GM19043 (cell line): ENCODE measurements at regions not wholly inside any gene's neighbourhood (a gene's known extent, or its start where the extent isn't known, plus 50 kb on each side); places are given as distances from the start of the nearest gene placed in this dataset.

Experiments used
- ATAC-seq: cut with Tn5 transposase; IDR thresholded peaks from one replicate; pipeline ENCODE4 v1.9.1; 2021; ENCODE audit warnings: low read depth; ENCODE audit not compliant: unreplicated experiment

DNA sequence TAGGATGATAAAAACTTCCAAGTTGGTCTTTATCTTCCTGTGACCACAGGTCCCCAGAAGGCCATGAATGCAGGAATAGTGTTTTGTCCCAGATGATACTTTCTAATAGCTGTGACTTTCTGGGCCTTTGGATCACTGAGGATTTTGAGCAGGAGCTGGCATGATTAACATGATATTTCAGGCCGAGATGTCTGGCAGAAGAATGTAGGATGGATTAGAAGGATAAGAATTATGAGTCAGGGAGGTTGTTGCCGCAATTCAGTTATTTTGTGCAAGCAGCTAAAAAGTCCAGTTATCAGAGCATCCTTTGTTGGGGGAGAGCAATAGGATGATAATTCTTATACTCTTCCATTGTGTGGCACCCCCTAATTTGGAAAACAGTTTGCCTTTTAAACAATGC, 189.7 kb downstream of the PSAT1 start:
- no peak for ATAC-seq

DNA sequence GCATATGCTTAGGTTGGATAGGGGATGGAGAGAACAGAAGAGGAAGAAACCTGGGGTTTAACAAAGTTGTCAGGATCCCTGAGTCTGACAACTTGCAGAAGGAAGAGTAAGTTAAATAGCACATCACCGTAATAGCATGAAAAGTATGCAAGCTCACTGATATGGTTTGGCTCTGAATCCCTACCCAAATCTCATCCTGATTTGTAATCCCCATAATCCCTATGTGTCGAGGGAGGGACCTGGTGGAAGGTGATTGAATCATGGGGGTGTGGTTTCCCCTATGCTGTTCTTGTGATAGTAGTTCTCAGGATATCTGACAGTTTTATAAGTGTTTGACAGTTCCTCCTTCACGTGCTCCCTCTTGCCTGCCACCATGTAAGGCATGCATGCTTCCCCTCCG, 193.3 kb downstream of the PSAT1 start:
- ATAC-seq, result no peak

DNA sequence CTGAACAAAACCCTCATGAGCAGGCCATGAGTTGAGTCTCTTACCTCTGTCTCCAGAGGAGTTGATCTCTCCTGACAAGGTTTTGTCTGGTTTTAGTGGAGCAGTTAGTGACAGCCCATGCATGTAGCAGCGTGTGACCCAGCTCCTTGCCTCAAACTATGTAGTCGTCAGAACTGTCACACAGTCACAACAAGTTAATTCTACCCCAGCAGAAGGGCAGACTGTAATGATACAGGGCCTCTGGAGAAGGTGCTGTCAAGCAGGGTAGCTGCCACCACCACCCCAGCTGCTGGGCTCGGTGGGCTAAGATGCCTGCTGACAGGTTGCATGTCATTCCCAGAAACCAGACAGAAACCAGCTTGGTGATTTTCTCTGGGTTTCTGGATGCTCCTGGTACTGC, 194.5 kb downstream of the PSAT1 start:
- no peak for ATAC-seq

DNA sequence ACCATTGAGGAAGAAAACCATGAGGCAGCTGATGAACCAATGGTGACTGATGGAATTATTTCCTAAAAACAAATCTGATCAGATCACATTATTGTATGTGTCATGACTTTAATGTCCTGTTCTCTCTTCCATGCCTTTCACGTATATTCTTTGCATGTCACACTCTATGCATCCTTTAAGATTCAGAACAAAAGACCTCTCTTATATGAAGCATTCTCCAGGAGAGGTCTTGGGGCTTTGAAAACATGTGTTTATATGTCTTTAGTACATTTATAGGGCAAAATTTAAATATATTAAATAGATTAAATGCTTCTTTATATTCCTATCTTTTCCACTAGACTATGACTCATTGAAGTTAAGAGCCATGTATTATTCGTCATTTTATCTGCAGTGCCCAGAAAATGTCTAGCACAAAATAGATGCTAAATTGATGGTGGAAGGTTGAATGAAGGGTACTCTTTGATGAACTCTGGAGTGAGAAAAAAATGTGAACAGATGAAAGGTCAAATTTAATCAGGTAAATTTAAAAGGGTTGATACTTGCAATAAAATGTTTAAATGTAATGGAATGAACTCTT, 196.3 kb downstream of the PSAT1 start:
- no peak for ATAC-seq

DNA sequence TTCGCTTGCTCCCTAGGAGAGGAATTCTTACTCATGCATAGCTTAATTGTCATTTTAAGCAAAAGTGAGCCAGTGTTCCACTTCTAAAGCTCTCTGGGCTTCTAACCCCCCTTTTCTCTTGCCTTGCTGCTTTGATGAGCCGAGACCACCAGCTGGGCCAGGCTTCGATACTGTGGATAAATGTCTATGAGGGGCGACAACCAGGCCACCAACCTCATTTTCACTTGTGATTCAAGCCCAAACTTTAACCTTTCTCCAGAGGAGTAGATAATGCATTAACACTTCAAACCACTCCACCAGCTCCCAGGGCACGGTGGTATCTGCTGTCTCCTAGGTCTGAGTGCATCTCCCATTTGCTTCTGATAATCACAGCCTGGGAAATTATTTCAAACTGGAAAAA, 205.6 kb downstream of the PSAT1 start:
- no peak for ATAC-seq

DNA sequence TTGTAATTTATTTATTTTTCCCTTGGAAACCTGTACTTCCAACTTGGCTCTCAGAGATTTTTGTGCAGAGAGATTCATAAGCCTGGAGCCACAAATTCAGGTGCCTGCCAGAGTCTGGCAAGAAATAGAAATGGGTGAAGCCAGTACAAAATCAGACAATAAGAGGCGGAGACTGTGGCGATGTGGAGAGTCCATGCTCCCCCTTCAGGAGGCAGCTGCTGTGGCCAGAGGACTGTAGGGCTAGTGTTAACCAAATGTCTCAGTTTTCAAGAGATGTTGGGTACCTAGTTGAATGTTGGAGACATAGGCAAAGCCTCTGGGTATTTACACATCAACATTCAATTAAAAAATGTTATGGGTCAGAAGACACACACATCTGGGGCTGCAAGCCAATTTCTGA, 208.6 kb downstream of the PSAT1 start:
- ATAC-seq, result no peak

DNA sequence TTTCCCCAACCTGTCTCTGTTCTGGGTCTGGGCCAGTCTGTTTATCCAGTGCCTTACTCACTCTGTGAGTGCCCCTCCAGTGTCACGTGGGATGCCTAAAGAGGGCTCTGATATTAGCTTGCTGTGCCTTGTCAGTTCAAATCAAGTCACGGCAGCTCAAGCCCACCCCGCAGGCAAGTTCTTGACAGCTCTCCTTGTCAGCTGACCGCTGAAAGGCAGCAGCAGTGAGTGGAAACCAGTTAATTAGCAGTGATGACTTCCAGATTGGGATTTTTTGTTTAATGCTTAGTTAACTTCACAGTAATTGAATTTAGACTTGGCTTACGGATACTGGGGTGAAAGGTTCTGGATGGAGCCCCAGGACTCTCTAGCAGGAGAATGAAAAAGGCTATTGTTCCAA, 210.1 kb downstream of the PSAT1 start:
- ATAC-seq, result no peak

DNA sequence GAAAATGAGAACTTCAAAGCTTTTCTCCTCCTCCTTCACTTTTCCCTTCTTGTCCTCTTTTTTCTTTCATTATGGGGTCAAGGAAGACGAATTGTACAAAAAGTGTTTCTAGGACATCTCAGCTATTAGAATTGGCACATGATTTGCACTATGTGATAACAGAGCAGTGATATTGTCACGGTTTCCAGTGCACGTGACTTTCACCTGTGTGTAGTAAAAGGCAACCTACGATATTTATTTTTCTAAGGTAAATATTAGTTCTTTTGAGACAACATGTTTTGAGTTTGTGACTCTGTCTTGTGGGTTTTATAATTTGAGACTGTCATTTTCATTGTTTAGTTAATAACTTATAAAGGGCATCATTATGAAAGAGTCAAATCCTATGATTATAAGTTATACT, 213.1 kb downstream of the PSAT1 start:
- ATAC-seq, result no peak

DNA sequence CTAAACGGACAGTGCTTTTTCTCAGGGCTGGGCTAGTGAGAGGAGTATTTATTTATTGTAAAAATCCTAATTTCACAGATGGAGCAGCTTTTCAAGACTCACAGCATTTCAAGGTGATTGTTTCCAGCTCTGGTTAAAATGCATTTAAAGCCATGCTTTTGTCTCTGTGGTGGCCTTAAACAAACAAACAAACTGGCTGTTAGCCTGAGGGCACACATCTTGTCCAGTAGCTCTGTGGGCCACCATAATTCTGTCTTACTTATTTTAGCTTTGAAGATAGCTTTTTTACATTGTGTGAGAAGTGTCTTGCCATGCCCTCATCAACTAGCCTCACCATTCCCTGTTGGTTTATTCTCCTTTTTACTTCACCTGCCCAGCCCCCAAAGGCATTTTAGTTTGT, 218.2 kb downstream of the PSAT1 start:
- ATAC-seq, result no peak

DNA sequence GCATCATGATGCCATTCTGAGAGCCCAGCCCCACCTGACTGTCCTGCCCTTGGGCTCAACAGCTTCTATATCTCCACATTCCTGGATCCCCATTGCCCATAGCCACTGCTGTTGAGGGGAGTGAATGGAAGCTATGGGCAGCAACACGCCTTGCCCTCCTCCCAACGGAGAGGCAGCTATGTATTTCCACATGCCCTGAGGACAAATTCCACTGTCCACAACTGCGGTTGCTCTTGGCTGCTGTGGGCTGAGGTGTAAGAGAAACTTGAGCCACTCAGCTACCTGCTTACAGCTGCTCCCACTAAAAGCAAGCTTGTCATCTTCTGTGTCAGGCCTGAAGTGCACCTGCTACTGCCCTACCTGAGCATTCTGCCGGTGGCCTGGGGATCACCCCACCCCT, 222.9 kb downstream of the PSAT1 start:
- ATAC-seq, result no peak

DNA sequence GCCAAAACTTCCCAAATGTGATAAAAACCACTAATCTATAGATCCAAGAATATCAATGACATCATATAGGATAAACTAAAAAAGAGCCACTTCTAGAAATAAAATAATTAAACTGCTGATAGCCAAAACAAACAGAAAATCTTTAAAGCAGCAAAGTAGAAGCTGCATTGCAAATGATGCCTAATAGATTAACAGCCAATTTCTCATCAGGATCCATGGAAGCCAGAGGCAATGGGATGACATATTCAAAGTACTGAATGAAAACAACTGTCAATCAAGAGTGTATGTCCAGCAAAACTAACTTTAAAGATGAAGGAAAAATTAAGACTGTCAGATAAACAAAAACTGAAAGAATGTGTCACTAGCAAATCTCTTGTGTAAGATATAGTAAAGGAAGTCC, 224.8 kb downstream of the PSAT1 start:
- ATAC-seq, result no peak

DNA sequence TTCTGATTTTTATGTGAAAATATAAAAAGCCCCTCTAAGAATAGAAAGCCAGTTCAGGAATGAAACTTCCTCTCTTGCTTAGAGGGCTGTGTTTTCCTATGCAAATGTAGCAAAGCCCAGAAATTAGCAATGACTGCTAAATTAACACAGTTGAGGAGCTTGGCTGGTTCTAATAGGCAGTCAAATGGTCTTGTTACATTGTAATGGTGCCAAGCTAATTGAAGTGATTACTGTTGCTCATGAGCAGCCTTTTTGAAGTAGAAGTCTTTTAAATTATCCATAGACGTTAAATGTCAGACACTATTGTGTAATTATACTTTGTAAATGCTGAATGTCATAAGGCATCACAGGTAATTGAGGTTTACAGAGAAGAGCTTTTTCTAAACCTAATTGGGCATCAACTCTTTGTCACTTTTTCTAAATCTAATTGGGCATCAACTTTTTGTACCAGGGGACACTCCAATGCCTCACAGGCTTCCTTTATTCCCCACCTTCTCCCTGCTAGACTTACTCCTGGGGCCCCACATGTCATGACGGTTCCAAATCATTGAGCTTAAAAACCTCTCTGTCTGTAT, 229.1 kb downstream of the PSAT1 start:
- ATAC-seq, result no peak

DNA sequence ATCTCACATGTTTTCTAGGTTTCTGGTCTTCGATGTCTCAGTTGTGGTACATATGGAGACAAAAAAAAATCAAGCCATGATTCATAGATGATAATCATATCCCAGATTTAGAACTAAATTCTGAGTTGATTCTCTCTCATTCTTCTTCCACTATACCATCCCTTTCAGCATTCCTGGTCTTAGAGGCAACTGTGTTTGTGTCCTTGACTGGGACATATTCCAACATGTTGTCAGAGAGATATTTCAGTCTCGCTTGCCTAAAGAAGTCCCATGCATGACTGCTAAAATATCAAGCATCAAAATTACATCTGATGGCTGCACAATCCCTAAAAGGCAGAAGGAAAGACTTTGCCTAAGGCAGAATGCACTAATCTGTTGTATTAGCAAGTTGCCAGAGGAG, 236.6 kb downstream of the PSAT1 start:
- ATAC-seq, result no peak

DNA sequence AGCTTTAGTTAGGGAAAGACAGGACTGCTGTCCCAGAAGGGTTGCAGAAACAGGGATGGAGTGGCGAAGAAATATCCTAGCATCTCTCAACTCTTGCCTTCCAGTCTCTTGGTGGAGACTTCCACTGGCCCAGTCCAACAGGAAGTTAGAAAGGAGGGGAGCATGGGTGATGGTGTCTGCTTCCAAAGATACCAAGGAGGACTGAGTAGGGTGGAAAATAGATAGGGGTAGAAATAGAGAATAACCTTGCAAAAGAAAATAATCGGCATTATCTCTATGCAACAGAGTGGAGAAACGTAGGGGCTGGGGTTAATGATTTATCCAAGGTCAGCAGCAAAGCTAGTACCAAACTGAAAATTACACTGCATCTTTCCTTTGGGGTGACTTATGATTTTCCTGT, 242.3 kb downstream of the PSAT1 start:
- ATAC-seq, result no peak

DNA sequence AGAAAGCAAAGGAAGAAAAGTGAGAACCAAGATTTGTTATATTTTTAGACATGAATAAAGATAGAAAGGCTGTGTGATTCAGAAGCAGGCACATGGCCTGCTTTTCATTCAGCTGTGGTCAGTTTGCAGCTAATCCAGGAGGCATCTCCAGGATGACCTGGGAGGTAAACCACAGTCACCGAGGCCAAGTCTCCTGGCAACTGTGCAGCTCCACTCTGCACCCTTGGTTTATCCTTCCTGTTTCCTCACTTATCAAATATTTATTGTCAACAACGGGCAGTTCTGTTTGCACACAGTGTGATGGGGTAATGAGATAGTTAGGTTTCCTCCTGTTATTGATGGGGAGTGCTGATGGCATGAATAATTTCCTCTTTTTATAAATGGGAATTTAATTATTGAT, 243.0 kb downstream of the PSAT1 start:
- no peak for ATAC-seq

DNA sequence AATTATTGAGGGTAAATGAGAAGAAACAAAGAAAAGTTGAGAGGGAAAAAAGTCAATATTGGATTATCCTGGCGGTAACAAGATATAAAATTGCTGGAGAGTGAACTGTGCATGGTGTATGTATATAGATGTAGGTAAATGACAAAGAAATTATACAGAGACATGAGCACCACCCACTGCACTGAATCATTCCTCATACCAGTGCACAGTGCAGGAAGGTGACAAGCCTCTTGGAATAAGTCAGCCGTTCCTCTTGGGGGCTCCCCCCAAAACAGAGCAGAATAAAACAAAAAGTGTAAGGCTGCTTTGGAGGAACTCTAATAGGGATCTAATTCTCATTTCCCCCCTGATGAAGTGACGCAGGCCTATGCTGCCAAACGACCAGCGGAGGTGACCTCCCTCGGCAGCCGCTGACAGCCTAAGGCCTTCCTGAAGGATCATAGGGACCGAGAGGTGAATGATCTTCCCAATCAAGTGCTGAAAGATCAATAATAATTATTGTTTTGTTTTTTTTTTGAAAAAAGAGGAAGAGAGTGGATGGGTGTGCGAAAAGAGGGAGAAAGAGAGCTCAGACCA, 245.0 kb downstream of the PSAT1 start:
- ATAC-seq, result no peak

DNA sequence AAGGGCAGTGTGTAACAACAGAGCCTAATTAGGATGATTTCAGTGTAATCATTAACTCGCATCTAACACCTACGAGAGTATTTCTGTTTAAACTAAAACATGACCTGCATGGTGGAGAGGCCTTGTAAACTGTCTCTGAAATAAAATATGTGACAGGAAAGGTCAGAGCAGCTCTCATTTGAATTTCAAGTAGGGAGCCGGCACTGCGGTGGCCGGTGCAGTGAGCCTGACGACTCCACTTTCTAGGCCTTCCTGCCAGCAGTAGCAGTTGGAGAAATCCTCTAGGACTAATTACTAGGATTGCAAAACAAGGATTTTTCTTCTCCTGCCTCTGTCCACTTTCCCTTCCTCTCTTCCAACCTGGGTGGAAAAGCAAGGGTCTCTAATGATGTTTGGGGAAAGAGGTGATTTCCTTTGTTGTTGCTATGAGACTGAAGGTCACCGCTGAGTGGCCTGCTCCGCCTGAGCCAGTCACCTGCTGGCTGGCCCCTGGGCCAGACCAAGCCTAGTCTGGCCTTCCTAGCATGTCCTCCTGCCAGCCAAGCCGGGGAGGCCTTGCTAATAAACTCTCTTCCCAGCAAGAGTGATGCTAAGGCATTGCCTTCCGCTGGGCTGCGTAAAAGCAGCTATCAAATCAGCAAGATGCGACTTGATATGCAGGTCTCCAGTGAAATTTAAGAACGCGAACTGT, 245.7 kb downstream of the PSAT1 start:
- ATAC-seq, result no peak

DNA sequence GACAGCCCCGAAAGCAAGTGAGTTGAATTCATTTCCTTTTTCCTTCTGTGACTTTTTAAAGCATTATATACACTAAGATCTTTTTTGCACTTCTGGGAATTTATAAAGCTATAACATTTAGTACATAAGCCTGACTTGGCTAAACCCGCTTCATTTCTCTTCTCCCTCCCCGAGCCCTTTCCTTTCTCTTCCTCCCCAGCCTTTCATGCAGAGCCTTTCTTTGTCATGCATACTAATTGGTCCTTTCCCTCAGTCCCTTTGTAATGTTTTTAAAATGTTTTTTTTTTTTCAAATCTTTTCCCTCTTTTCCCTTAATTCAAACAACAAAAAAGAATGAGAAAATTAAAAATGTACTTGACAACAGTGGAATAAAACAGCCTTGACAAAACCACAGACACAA, 246.4 kb downstream of the PSAT1 start:
- no peak for ATAC-seq

DNA sequence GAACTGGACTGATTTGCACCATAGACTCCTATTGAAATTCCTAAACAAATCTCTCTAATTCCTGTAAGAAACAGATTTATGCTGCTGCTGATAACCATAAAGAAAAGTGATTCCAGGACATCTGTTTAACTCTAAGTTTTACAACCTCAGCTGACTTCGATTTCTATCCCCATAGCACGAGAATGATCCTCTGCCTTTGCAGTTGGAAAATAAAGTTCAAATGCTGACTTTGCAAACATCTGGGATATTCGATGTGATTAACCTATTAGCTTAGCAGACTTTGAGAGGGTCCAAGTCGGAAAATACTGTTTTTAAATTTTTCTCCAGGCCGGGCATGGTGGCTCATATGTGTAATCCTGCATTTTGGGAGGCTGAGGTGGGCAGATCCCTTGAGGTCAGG, 247.3 kb downstream of the PSAT1 start:
- ATAC-seq, result no peak

DNA sequence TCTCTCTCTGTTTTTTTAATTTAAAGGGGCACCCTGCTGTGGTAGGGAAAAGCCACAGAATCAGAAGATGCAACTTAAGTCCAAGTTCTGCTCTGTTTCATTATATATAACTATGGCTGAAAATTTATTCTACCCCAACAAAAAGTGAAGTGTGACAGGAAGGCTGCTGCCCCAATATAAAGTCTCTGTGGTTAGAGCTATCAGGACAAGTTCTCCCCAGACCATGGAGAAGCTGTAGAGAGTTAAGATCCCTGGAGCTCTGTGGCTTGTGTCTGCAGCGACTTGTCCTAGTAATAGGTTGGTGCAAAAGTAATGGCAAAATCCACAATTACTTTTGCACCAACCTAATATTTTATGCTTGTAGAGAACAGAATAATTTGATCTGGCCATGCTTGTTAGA, 250.9 kb downstream of the PSAT1 start:
- no peak for ATAC-seq

DNA sequence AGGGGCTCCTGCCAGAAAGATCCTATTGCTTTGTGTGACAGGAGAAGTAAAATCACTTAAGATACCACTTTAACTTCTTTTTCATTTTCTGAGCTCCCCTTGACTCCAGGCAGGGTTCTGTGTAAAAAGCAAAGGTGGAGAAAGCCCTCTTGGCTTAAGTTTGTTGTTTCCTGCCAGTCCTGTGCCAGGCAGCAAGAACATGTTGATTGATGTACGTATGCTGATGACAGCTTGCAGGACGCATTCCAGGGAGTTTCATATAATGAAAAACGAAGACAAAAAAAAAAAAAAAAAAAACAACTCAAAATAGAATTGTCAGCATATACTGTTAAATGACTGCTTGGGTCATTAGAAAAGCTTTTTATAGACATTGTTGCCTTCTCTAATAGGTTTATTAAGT, 251.7 kb downstream of the PSAT1 start:
- no peak for ATAC-seq

DNA sequence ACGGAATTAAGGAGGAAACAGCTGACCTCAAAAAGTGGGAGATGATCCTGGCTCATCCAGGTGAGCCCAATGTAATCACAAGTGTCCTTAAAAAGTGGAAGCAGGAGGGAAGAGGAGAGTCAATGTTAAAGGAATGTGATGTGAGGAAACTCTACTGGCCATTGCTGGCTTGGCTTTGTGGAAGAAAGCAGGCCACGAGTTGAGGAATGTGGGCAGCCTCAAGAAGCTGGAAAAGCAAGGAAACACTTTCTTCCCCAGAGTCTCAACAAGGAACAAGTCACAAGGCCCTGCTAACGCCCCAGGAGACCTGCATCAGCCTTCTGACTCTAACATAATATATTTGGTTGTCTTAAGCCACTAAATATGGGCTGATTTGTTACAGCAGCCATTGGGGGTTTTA, 252.8 kb downstream of the PSAT1 start:
- no peak for ATAC-seq
